ENCODE measurements at regions not wholly inside any gene's neighbourhood (a gene's known extent, or its start where the extent isn't known, plus 50 kb on each side); places are given as distances from the start of the nearest gene placed in this dataset.

- DNase-seq: no peak
These were observed 79.5 kb upstream of the FOXF1 start for GRCh38 chr16:86430814-86431213.

- DNase-seq: no peak
These were observed 78.8 kb upstream of the FOXF1 start for GRCh38 chr16:86431540-86431939.

- DNase-seq: no peak
These were observed 78.3 kb upstream of the FOXF1 start for GRCh38 chr16:86432048-86432447.

- no peak for DNase-seq
These were observed 77.6 kb upstream of the FOXF1 start for GRCh38 chr16:86432691-86433090.

GRCh38 chr16:86436466-86437185 lies 73.7 kb upstream of the FOXF1 start:
- no peak for DNase-seq

GRCh38 chr16:86437348-86437747 lies 73.0 kb upstream of the FOXF1 start:
- DNase-seq: no peak

- DNase-seq: no peak
These were observed 67.6 kb upstream of the FOXF1 start for GRCh38 chr16:86442703-86443102.

- no peak for DNase-seq
These were observed 66.7 kb upstream of the FOXF1 start for GRCh38 chr16:86443508-86444147.

GRCh38 chr16:86444261-86444660 lies 66.1 kb upstream of the FOXF1 start:
- DNase-seq: no peak

GRCh38 chr16:86444661-86445060 lies 65.7 kb upstream of the FOXF1 start:
- DNase-seq: no peak

- no peak for DNase-seq
These were observed 64.0 kb upstream of the FOXF1 start for GRCh38 chr16:86446279-86446678.

- DNase-seq: no peak
These were observed 63.1 kb upstream of the FOXF1 start for GRCh38 chr16:86447228-86447627.

- no peak for DNase-seq
These were observed 61.9 kb upstream of the FOXF1 start for GRCh38 chr16:86448306-86448890.

GRCh38 chr16:86449446-86450095 lies 60.8 kb upstream of the FOXF1 start:
- no peak for DNase-seq

GRCh38 chr16:86450691-86451090 lies 59.6 kb upstream of the FOXF1 start:
- DNase-seq: no peak

- DNase-seq: no peak
These were observed 57.9 kb upstream of the FOXF1 start for GRCh38 chr16:86452451-86452850.

- DNase-seq: no peak
These were observed 55.2 kb upstream of the FOXF1 start for GRCh38 chr16:86455116-86455515.

- no peak for DNase-seq
These were observed 54.7 kb upstream of the FOXF1 start for GRCh38 chr16:86455640-86456039.

GRCh38 chr16:86457501-86458148 lies 52.7 kb upstream of the FOXF1 start:
- DNase-seq: no peak

GRCh38 chr16:86458149-86458777 lies 52.1 kb upstream of the FOXF1 start:
- DNase-seq: no peak

GRCh38 chr16:86459266-86459665 lies 51.1 kb upstream of the FOXF1 start:
- no peak for DNase-seq
